WTC11 (cell line): ENCODE measurements at regions not wholly inside any gene's neighbourhood (a gene's known extent, or its start where the extent isn't known, plus 50 kb on each side); places are given as distances from the start of the nearest gene placed in this dataset.

Experiments
- ATAC-seq: fragments of 200-7000 bp; cut with Tn5 transposase; 2 replicates; pipeline ENCODE4 v1.10.0; 2021; ENCODE audit warnings: mild to moderate bottlenecking, moderate library complexity
- CTCF ChIA-PET: fragments of 300-600 bp; sonication (Branson Sonifier 250); formaldehyde crosslinking; loops from one replicate; lab custom pipeline; 2021; ENCODE audit warnings: antibody characterized with exemption; lab: Charles Lee
- POLR2A ChIA-PET: fragments of 350-600 bp; sonication (Branson Sonifier 250); formaldehyde crosslinking; loops from one replicate; lab custom pipeline; 2021; ENCODE audit warnings: antibody characterized with exemption; lab: Charles Lee
- DNase-seq: peaks from one replicate; pipeline ENCODE4 v3.0.0; 2021; ENCODE audit warnings: low spot score
- H3K27ac Mint-ChIP-seq: 2 replicates; pipeline ENCODE4 v1.8.0; 2021; ENCODE audit warnings: mixed read lengths
- H3K27me3 Mint-ChIP-seq: 2 replicates; pipeline ENCODE4 v1.8.0; 2021; ENCODE audit warnings: low read depth, mild to moderate bottlenecking, moderate library complexity, mixed read lengths
- H3K36me3 Mint-ChIP-seq: 2 replicates; pipeline ENCODE4 v1.8.0; 2021; ENCODE audit warnings: mixed read lengths
- H3K4me1 Mint-ChIP-seq: 2 replicates; pipeline ENCODE4 v1.8.0; 2022; ENCODE audit warnings: mixed read lengths
- H3K4me3 Mint-ChIP-seq: 2 replicates; pipeline ENCODE4 v1.8.0; 2021; ENCODE audit warnings: mild to moderate bottlenecking, moderate library complexity, mixed read lengths
- H3K9me3 Mint-ChIP-seq: 2 replicates; pipeline ENCODE4 v1.8.0; 2021; ENCODE audit warnings: mixed read lengths
- AFF4 ChIP-seq: sonication (generic); formaldehyde crosslinking; IDR thresholded peaks from 2 replicates; pipeline ENCODE4 v1.8.1; 2023; ENCODE audit warnings: mild to moderate bottlenecking, missing genetic modification reagents, borderline replicate concordance
- AR ChIP-seq: fragments of 250-450 bp; sonication (Bioruptor Pico); IDR thresholded peaks from 2 replicates; pipeline ENCODE4 v1.9.0; 2021; ENCODE audit warnings: mild to moderate bottlenecking
- CBFB ChIP-seq: sonication (generic); formaldehyde crosslinking; IDR thresholded peaks from 2 replicates; pipeline ENCODE4 v1.8.1; 2022; ENCODE audit warnings: mild to moderate bottlenecking, low read depth, missing genetic modification reagents
- EMX1 ChIP-seq: fragments of 250-450 bp; sonication (Bioruptor Pico); IDR thresholded peaks from 2 replicates; pipeline ENCODE4 v1.8.0; 2021; ENCODE audit warnings: mild to moderate bottlenecking
- GTF2I ChIP-seq: fragments of 250-450 bp; sonication (Bioruptor Pico); conservative IDR thresholded peaks from 2 replicates; pipeline ENCODE4 v1.4.0; 2021; ENCODE audit warnings: mild to moderate bottlenecking
- JUN ChIP-seq: sonication (generic); formaldehyde crosslinking; IDR thresholded peaks from 2 replicates; pipeline ENCODE4 v1.8.0; 2023; ENCODE audit warnings: mild to moderate bottlenecking, missing genetic modification reagents
- OVOL2 ChIP-seq: fragments of 250-450 bp; sonication (Bioruptor Pico); IDR thresholded peaks from 2 replicates; pipeline ENCODE4 v1.9.0; 2021; ENCODE audit warnings: mild to moderate bottlenecking, borderline replicate concordance
- PRRX2 ChIP-seq: fragments of 250-450 bp; sonication (Bioruptor Pico); IDR thresholded peaks from 2 replicates; pipeline ENCODE4 v1.8.0; 2021; ENCODE audit warnings: mild to moderate bottlenecking
- RORB ChIP-seq: fragments of 250-450 bp; sonication (Bioruptor Pico); IDR thresholded peaks from 2 replicates; pipeline ENCODE4 v1.9.0; 2021; ENCODE audit warnings: mild to moderate bottlenecking
- SMAD3 ChIP-seq: sonication (generic); formaldehyde crosslinking; IDR thresholded peaks from 2 replicates; pipeline ENCODE4 v1.8.0; 2022; ENCODE audit warnings: missing genetic modification reagents, mild to moderate bottlenecking, borderline replicate concordance
- TCF7 ChIP-seq: sonication (generic); formaldehyde crosslinking; IDR thresholded peaks from 2 replicates; pipeline ENCODE4 v1.8.0; 2022; ENCODE audit warnings: mild to moderate bottlenecking, low read depth, missing genetic modification reagents, moderate library complexity
- TEAD4 ChIP-seq: sonication (generic); formaldehyde crosslinking; IDR thresholded peaks from 2 replicates; pipeline ENCODE4 v1.8.0; 2022; ENCODE audit warnings: mild to moderate bottlenecking, missing genetic modification reagents
- USF1 ChIP-seq: sonication (generic); formaldehyde crosslinking; IDR thresholded peaks from 2 replicates; pipeline ENCODE4 v1.8.0; 2022; ENCODE audit warnings: mild to moderate bottlenecking, missing genetic modification reagents
- ZNF121 ChIP-seq: sonication (generic); formaldehyde crosslinking; IDR thresholded peaks from 2 replicates; pipeline ENCODE4 v1.8.0; 2023; ENCODE audit warnings: missing genetic modification reagents
- ZNF317 ChIP-seq: sonication (generic); formaldehyde crosslinking; IDR thresholded peaks from 2 replicates; pipeline ENCODE4 v1.8.1; 2023; ENCODE audit warnings: low read depth, mild to moderate bottlenecking, moderate library complexity, missing genetic modification reagents, borderline replicate concordance
- ZNF423 ChIP-seq: fragments of 250-450 bp; sonication (Bioruptor Pico); IDR thresholded peaks from 2 replicates; pipeline ENCODE4 v2.1.2; 2022; ENCODE audit warnings: mild to moderate bottlenecking, moderate library complexity
- TF ChIP-seq, protein P1 (sequence below): sonication (generic); formaldehyde crosslinking; IDR thresholded peaks from 2 replicates; pipeline ENCODE4 v1.8.1; 2022; ENCODE audit warnings: missing genetic modification reagents, borderline replicate concordance
- TF ChIP-seq, protein P2 (sequence below): sonication (generic); formaldehyde crosslinking; IDR thresholded peaks from 2 replicates; pipeline ENCODE4 v1.8.1; 2023; ENCODE audit warnings: mild to moderate bottlenecking, moderate library complexity, missing genetic modification reagents
- TF ChIP-seq, protein P3 (sequence below): sonication (generic); formaldehyde crosslinking; IDR thresholded peaks from 2 replicates; pipeline ENCODE4 v1.8.1; 2023; ENCODE audit warnings: mild to moderate bottlenecking, missing genetic modification reagents, moderate library complexity

DNA sequence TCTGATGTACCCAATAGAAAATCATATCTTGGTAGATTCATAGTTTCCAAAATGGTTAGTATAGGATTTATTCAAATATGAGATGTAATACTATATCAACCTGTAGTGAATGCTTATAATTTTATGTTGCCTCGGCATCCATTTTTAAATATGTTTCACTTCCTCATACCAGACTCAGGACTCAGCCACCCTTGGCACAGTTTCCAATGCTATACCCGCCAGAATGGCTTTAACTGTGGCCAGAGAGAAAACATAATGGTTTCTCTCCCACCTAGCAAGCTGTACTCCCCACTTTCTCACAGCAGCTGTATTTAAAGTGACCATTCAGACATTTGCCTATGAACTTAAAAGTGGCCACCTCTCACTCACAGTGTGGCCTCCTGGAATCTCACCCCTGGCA lies 466.6 kb upstream of the PABPC4L start (continued):
- TF ChIP-seq, protein P1, sequence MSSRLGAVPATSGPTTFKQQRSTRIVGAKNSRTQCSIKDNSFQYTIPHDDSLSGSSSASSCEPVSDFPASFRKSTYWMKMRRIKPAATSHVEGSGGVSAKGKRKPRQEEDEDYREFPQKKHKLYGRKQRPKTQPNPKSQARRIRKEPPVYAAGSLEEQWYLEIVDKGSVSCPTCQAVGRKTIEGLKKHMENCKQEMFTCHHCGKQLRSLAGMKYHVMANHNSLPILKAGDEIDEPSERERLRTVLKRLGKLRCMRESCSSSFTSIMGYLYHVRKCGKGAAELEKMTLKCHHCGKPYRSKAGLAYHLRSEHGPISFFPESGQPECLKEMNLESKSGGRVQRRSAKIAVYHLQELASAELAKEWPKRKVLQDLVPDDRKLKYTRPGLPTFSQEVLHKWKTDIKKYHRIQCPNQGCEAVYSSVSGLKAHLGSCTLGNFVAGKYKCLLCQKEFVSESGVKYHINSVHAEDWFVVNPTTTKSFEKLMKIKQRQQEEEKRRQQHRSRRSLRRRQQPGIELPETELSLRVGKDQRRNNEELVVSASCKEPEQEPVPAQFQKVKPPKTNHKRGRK, result no peak
- no peak for TF ChIP-seq RORB (CRISPR knock-in tag)
- no peak for TF ChIP-seq ZNF121
- no peak for TF ChIP-seq ZNF423 (CRISPR knock-in tag)
- no peak for TF ChIP-seq TEAD4 (CRISPR knock-in tag)
- TF ChIP-seq ZNF317 (CRISPR knock-in tag), result no peak
- TF ChIP-seq, protein P2, sequence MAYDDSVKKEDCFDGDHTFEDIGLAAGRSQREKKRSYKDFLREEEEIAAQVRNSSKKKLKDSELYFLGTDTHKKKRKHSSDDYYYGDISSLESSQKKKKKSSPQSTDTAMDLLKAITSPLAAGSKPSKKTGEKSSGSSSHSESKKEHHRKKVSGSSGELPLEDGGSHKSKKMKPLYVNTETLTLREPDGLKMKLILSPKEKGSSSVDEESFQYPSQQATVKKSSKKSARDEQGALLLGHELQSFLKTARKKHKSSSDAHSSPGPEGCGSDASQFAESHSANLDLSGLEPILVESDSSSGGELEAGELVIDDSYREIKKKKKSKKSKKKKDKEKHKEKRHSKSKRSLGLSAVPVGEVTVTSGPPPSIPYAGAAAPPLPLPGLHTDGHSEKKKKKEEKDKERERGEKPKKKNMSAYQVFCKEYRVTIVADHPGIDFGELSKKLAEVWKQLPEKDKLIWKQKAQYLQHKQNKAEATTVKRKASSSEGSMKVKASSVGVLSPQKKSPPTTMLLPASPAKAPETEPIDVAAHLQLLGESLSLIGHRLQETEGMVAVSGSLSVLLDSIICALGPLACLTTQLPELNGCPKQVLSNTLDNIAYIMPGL (CRISPR knock-in tag), result no peak
- TF ChIP-seq, protein P3, sequence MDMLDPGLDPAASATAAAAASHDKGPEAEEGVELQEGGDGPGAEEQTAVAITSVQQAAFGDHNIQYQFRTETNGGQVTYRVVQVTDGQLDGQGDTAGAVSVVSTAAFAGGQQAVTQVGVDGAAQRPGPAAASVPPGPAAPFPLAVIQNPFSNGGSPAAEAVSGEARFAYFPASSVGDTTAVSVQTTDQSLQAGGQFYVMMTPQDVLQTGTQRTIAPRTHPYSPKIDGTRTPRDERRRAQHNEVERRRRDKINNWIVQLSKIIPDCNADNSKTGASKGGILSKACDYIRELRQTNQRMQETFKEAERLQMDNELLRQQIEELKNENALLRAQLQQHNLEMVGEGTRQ (CRISPR knock-in tag), result no peak
- no peak for TF ChIP-seq EMX1 (CRISPR knock-in tag)
- no peak for TF ChIP-seq AFF4 (CRISPR knock-in tag)
- no peak for TF ChIP-seq PRRX2 (CRISPR knock-in tag)

- no peak for DNase-seq
- Mint-ChIP-seq H3K4me1 (no peaks in the 10 kb centered on the region), H3K27me3 (no peaks in the 10 kb centered on the region)
- TF ChIP-seq USF1, result no peak
- TF ChIP-seq AR (CRISPR knock-in tag), result no peak
- TF ChIP-seq CBFB (CRISPR knock-in tag), result no peak
- no peak for TF ChIP-seq GTF2I (CRISPR knock-in tag)
- TF ChIP-seq OVOL2 (CRISPR knock-in tag), result no peak
- TF ChIP-seq, protein P3 (CRISPR knock-in tag), result no peak
- no peak for TF ChIP-seq TCF7 (CRISPR knock-in tag)
- TF ChIP-seq AFF4 (CRISPR knock-in tag), result no peak
- TF ChIP-seq SMAD3 (CRISPR knock-in tag), result no peak
- TF ChIP-seq JUN, result no peak
Measured at GRCh38 chr4:134666640-134667039, 465.1 kb upstream of the PABPC4L start.

More at GRCh38 chr4:134666640-134667039, 465.1 kb upstream of the PABPC4L start:
- ChIA-PET POLR2A (no interaction called here), CTCF (interaction anchor here (1.3 to 1.6 kb wide), 2 partner anchors 9 to 111 kb away, joined by 3 to 5 read pairs; no protein-coding TSS in a partner anchor)
- no peak for ATAC-seq
- Mint-ChIP-seq H3K36me3 (peaks cover 12% of the 10 kb centered on the region), H3K4me3 (no peak overlapping the region), H3K9me3 (peaks cover 9% of the 10 kb centered on the region), H3K27ac (no peak overlapping the region)
